ENCODE measurements at regions not wholly inside any gene's neighbourhood (a gene's known extent, or its start where the extent isn't known, plus 50 kb on each side); places are given as distances from the start of the nearest gene placed in this dataset.

GRCh38 chr4:55733932-55734331, 85.7 kb upstream of the EXOC1L start:
- H3K4me3 Mint-ChIP-seq: no peak overlapping the region
- CTCF ChIA-PET: no interaction called here
- TF ChIP-seq ATF2 (CRISPR knock-in tag; IDR thresholded peaks at IDR 0.05; ENCODE audit: borderline replicate concordance, low read depth) (no peak), GTF2I (CRISPR knock-in tag; conservative IDR thresholded peaks at IDR 0.05) (no peak)
- no peak for DNase-seq (ENCODE audit: low spot score)
- no peak for ATAC-seq
- no peaks in the 10 kb centered on the region for H3K4me1 Mint-ChIP-seq
- H3K36me3 Mint-ChIP-seq: no peaks in the 10 kb centered on the region
- H3K9me3 Mint-ChIP-seq: no peaks in the 10 kb centered on the region
- no peak overlapping the region for H3K27ac Mint-ChIP-seq
- POLR2A ChIA-PET: no interaction called here
- no peaks in the 10 kb centered on the region for H3K27me3 Mint-ChIP-seq (ENCODE audit: low read depth)

GRCh38 chr4:55736605-55737183, 82.9 kb upstream of the EXOC1L start:
- ChIA-PET POLR2A (no interaction called here), CTCF (interaction anchor here (0.7 to 1.4 kb wide), 5 partner anchors 101 to 391 kb away, joined by 3 to 5 read pairs (median 4); partner anchors contain the start of genes CLOCK and SRD5A3)
- Mint-ChIP-seq H3K4me1 (no peaks in the 10 kb centered on the region), H3K4me3 (no peak overlapping the region), H3K27ac (no peak overlapping the region), H3K36me3 (no peaks in the 10 kb centered on the region), H3K9me3 (no peaks in the 10 kb centered on the region), H3K27me3 (ENCODE audit: low read depth) (no peaks in the 10 kb centered on the region)
- TF ChIP-seq FOXJ3 (CRISPR knock-in tag; IDR thresholded peaks at IDR 0.05; ENCODE audit: borderline replicate concordance) (no peak), ZNF425 (CRISPR knock-in tag; conservative IDR thresholded peaks at IDR 0.05) (no peak), E2F5 (CRISPR knock-in tag; IDR thresholded peaks at IDR 0.05) (no peak), CTCF (IDR thresholded peaks at IDR 0.05) (0 out of 2 replicates have a peak, but pooled peaks have one; percentile 17)
- no peak for ATAC-seq
- DNase-seq (ENCODE audit: low spot score): no peak

- Mint-ChIP-seq H3K4me1 (no peaks in the 10 kb centered on the region), H3K9me3 (no peaks in the 10 kb centered on the region), H3K27me3 (ENCODE audit: low read depth) (no peaks in the 10 kb centered on the region), H3K36me3 (no peaks in the 10 kb centered on the region), H3K4me3 (no peak overlapping the region), H3K27ac (no peak overlapping the region)
- ATAC-seq (peak; percentile 39), DNase-seq (ENCODE audit: low spot score) (no peak)
- POLR2A ChIA-PET: no interaction called here
- CTCF ChIA-PET: interaction anchor here (0.5 to 0.7 kb wide), 2 partner anchors 298 to 306 kb away, joined by 3 to 4 read pairs; no protein-coding TSS in a partner anchor
- TF ChIP-seq TCF7 (CRISPR knock-in tag; IDR thresholded peaks at IDR 0.05; ENCODE audit: low read depth) (no peak), ZBTB43 (CRISPR knock-in tag; IDR thresholded peaks at IDR 0.05) (no peak), E2F1 (CRISPR knock-in tag; IDR thresholded peaks at IDR 0.05) (no peak), STAT6 (CRISPR knock-in tag; conservative IDR thresholded peaks at IDR 0.05; ENCODE audit: low read depth) (no peak), GRHL2 (CRISPR knock-in tag; IDR thresholded peaks at IDR 0.05; ENCODE audit: insufficient replicate concordance, severe bottlenecking) (no peak), NR1H2 (CRISPR knock-in tag; IDR thresholded peaks at IDR 0.05) (no peak), ATF1 (CRISPR knock-in tag; IDR thresholded peaks at IDR 0.05) (no peak), HMGXB4 (CRISPR knock-in tag; IDR thresholded peaks at IDR 0.05) (no peak), ATF3 (CRISPR knock-in tag; conservative IDR thresholded peaks at IDR 0.05) (no peak)
These were observed 76.9 kb upstream of the EXOC1L start for GRCh38 chr4:55742655-55743202.

All from WTC11 (cell line).